Uterus (tissue), 3 donors: ENCODE measurements at regions not wholly inside any gene's neighbourhood (a gene's known extent, or its start where the extent isn't known, plus 50 kb on each side); places are given as distances from the start of the nearest gene placed in this dataset.

Experiments
- DNase-seq, 2 donors: peaks; one replicate each; pipeline ENCODE4 v3.0.0-alpha.2; 2019 to 2020
- H3K27ac ChIP-seq, 2 donors: fragments of 200-600 bp; sonication (generic); 1 replicate in 1 of 2; 2 replicates in 1 of 2; pipeline ENCODE4 v1.5.1; 2016 to 2018
- H3K27me3 ChIP-seq, 2 donors: fragments of 200-600 bp; sonication (generic); one replicate each; pipeline ENCODE4 v1.5.1; 2018 to 2019; ENCODE audit warnings: control low read depth in 1 of 2
- H3K36me3 ChIP-seq, 2 donors: fragments of 200-600 bp; sonication (generic); one replicate each; pipeline ENCODE4 v1.5.1; 2019; ENCODE audit warnings: control low read depth in 1 of 2
- H3K4me1 ChIP-seq, 2 donors: fragments of 200-600 bp; sonication (generic); one replicate each; pipeline ENCODE4 v1.5.1; 2018 to 2019; ENCODE audit warnings: control low read depth in 1 of 2
- H3K4me3 ChIP-seq, 2 donors: fragments of 200-600 bp; sonication (generic); 1 replicate in 1 of 2; 2 replicates in 1 of 2; pipeline ENCODE4 v1.5.1; 2018 to 2019; ENCODE audit warnings: mild to moderate bottlenecking in 1 of 2
- H3K9me3 ChIP-seq, 2 donors: fragments of 200-600 bp; sonication (generic); one replicate each; pipeline ENCODE4 v1.5.1; 2019; ENCODE audit warnings: control low read depth in 1 of 2
- CTCF ChIP-seq, 4 experiments: fragments of 200-600 bp in 2 of 4; fragments of 450-650 bp in 2 of 4; sonication (generic) in 2 of 4; IDR thresholded peaks; one replicate each; pipeline ENCODE4 v1.5.1; 2016 to 2019; ENCODE audit warnings: antibody characterized with exemption in 4 of 4, mild to moderate bottlenecking in 2 of 4, moderate library complexity in 1 of 4
- POLR2A ChIP-seq, 2 donors: fragments of 450-650 bp; IDR thresholded peaks; one replicate each; pipeline ENCODE4 v1.6.1; 2016; ENCODE audit warnings: antibody characterized with exemption in 2 of 2, mild to moderate bottlenecking in 1 of 2, moderate library complexity in 1 of 2
- intact Hi-C: fragments of 100-400 bp; cut with DNase I; formaldehyde crosslinking; loops from one replicate; pipeline ENCODE4 v1.15.1; 2023; ENCODE audit warnings: low total_unique reads
- donor health status: DM: yes; HTN: yes; CAD: no.

- no peak for DNase-seq
- intact Hi-C loops: no loop called here
- Histone ChIP-seq H3K9me3 (no peaks in the 10 kb centered on the region), H3K4me1 (peaks cover 0 to 3% of the 10 kb centered on the region in 2 donors), H3K27ac (no peak overlapping the region), H3K4me3 (no peak overlapping the region), H3K36me3 (no peaks in the 10 kb centered on the region), H3K27me3 (no peaks in the 10 kb centered on the region)
- TF ChIP-seq POLR2A (IDR thresholded peaks at IDR 0.05) (no peak), CTCF (IDR thresholded peaks at IDR 0.05) (no peak)
Observed at GRCh38 chr3:116947809-116948208, 238.2 kb downstream of the TUSC7 start.

DNA sequence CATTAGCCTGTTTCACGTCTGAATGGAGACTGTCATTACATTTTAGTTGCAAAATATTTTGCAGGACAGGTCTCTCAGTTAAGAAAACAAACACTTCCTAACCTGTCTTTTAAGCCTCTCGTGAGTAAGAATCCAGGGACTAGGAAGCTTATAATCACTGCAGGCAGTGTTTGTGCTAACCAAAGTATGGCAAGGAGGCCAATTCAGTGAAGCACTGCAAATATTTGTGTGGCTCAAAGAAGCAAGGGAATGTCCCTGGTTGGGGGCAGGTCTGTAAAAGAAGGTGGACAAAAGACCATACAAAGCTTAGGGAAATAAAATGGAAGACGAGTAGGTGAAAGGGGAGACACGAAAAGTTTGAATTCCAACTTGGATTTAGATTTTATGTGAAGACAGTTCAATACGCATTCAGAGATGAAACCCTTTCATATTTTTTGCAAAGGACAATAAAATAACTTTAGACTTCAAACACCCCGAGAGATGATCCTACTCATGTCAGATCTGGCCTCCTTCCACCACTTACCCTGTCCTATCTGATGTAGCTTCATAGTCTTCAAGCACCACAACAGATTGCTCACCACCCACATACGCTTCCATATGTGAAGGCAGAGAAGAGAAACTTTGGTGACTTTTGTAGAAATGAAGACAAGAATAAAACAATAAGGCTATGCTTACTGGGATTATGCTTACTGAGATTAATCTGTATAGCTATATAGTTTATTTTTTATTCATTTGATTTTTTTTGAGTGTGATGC is 240.9 kb downstream of the TUSC7 start:
- no peak for DNase-seq
- Histone ChIP-seq H3K27ac (no peak overlapping the region), H3K27me3 (no peaks in the 10 kb centered on the region), H3K4me3 (no peak overlapping the region), H3K36me3 (no peaks in the 10 kb centered on the region), H3K9me3 (no peaks in the 10 kb centered on the region), H3K4me1 (peaks cover 0 to 3% of the 10 kb centered on the region in 2 donors)
- TF ChIP-seq CTCF (IDR thresholded peaks at IDR 0.05): no peak
- TF ChIP-seq POLR2A (IDR thresholded peaks at IDR 0.05): no peak
- intact Hi-C loops: no loop called here

GRCh38 chr3:116951610-116952009 is 242.0 kb downstream of the TUSC7 start:
- no peaks in the 10 kb centered on the region for H3K9me3 ChIP-seq
- H3K4me3 ChIP-seq: no peak overlapping the region
- no peak overlapping the region for H3K27ac ChIP-seq
- peaks cover 0 to under 1% of the 10 kb centered on the region in 2 donors for H3K4me1 ChIP-seq
- intact Hi-C loops: no loop called here
- TF ChIP-seq POLR2A (IDR thresholded peaks at IDR 0.05) (no peak), CTCF (IDR thresholded peaks at IDR 0.05) (no peak)
- no peaks in the 10 kb centered on the region for H3K27me3 ChIP-seq
- DNase-seq: no peak
- no peaks in the 10 kb centered on the region for H3K36me3 ChIP-seq

GRCh38 chr3:116958291-116958690 is 248.7 kb downstream of the TUSC7 start:
- H3K36me3 ChIP-seq: no peaks in the 10 kb centered on the region
- H3K9me3 ChIP-seq: no peaks in the 10 kb centered on the region
- H3K4me3 ChIP-seq: no peak overlapping the region
- H3K27me3 ChIP-seq: no peaks in the 10 kb centered on the region
- no peaks in the 10 kb centered on the region for H3K4me1 ChIP-seq
- intact Hi-C loops: no loop called here
- DNase-seq: no peak
- H3K27ac ChIP-seq: no peak overlapping the region
- no peak for TF ChIP-seq CTCF (IDR thresholded peaks at IDR 0.05)
- TF ChIP-seq POLR2A (IDR thresholded peaks at IDR 0.05): no peak

GRCh38 chr3:116961106-116961505 is 251.5 kb downstream of the TUSC7 start:
- H3K36me3 ChIP-seq: no peaks in the 10 kb centered on the region
- no peaks in the 10 kb centered on the region for H3K9me3 ChIP-seq
- DNase-seq: no peak
- TF ChIP-seq CTCF (IDR thresholded peaks at IDR 0.05): no peak
- TF ChIP-seq POLR2A (IDR thresholded peaks at IDR 0.05): no peak
- no peak overlapping the region for H3K4me3 ChIP-seq
- intact Hi-C loops: no loop called here
- H3K4me1 ChIP-seq: no peaks in the 10 kb centered on the region
- no peaks in the 10 kb centered on the region for H3K27me3 ChIP-seq
- H3K27ac ChIP-seq: no peak overlapping the region
